H1 (cell line): ENCODE measurements at regions not wholly inside any gene's neighbourhood (a gene's known extent, or its start where the extent isn't known, plus 50 kb on each side); places are given as distances from the start of the nearest gene placed in this dataset.

ENCODE experiments used
- HDAC6 ChIP-seq: IDR thresholded peaks from one replicate; pipeline ENCODE4 v1.7.1; 2012; ENCODE audit warnings: low read depth, mild to moderate bottlenecking, inconsistent platforms, low read length, moderate library complexity
- PHF8 ChIP-seq: fragments of 200-600 bp; sonication (generic); conservative IDR thresholded peaks from 2 replicates; pipeline ENCODE4 v1.7.1; 2012; ENCODE audit warnings: low read depth, mild to moderate bottlenecking, inconsistent platforms, low read length, moderate library complexity

DNA sequence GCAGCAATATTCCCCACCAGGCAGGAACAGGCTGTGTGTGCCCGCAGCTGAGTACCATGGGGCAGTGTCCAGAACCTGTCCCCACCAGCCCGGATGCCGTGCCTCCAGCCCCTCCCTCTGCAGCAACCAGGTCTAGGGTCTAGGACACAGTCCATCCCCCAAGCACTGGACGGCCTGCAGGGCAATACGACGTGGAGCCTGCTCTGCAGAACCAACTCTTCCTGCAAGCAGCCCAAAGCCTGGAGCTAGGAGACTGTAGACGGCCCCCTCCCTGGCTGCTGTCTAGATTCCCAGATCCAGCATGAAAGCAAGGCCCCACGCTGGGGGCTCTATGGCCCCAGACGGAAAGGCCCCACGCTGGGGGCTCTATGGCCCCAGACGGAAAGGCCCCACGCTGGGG lies 128.2 kb upstream of the AFDN start (continued):
- no peak for TF ChIP-seq HDAC6
- no peak for TF ChIP-seq PHF8
